ENCODE measurements at regions not wholly inside any gene's neighbourhood (a gene's known extent, or its start where the extent isn't known, plus 50 kb on each side); places are given as distances from the start of the nearest gene placed in this dataset.
A peak's percentile ranks its signal among the peaks of the same experiment; 100 is the strongest.

GRCh38 chr21:38923429-38923828 is 117.7 kb downstream of the ETS2 start:
- DNase-seq, result no peak

DNA sequence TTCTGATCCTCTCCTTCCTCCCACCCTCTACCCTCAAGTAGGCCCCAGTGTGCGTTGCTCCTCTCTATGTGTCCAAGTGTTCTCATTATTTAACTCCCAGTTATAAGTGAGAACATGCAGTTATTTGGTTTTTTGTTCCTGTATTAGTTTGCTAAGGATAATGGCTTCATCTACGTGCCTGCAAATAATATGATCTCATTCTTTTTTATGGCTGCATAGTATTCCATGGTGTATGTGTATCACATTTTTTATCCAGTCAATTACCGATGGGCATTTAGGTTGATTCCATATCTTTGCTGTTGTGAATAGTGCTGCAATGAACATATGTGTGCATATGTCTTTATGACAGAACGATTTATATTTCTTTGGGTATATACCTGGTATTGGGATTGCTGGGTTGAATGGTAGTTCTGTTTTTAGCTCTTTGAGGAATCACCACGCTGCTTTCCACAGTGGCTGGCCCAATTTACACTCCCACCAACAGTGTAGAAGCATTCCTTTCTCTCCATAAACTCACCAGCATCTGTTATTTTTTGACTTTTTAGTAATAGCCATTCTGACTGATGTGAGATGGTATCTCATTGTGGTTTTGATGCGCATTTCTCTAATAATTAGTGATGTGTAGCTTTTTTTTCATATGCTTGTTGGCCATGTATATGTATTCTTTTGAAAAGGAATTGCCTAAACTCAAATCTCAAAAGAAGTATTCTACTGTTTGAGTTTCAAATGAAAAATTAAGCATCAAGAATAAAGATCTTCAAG is 116.9 kb downstream of the ETS2 start:
- no peak for DNase-seq

DNA sequence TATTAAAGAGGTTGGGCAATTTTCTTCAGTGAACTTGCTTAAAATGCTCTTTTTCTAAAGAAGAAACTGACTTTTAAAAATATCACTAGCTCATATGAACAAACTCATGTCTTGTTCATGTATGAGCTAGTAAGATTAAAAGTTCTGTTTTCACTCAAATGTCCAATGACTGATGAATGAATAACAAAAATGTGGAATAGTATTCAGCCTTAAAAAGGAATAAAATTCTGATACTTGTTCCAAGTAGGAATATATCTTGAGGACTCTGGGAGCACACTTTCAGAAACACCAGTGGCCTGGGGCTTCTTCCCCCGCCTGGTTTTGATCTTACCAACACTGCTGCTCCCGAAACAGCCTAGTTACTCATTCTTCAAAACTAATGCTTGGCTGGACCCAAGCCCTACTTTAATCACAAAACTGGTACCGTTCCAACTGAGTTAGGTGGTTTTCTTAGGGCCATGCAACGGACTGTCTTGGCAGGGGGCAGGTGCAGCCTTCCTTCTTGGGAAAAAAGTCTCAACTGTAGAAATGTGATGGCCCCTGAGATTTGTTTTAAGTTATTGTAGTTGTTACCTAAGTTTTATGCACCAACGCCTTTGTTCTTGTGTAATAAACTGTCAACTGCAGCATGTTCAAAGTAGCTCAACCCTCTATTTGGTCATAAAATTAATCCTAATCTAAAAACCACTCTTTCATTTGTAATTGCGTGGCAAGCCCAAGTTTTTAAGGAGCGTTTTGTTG is 116.0 kb downstream of the ETS2 start:
- no peak for DNase-seq

DNA sequence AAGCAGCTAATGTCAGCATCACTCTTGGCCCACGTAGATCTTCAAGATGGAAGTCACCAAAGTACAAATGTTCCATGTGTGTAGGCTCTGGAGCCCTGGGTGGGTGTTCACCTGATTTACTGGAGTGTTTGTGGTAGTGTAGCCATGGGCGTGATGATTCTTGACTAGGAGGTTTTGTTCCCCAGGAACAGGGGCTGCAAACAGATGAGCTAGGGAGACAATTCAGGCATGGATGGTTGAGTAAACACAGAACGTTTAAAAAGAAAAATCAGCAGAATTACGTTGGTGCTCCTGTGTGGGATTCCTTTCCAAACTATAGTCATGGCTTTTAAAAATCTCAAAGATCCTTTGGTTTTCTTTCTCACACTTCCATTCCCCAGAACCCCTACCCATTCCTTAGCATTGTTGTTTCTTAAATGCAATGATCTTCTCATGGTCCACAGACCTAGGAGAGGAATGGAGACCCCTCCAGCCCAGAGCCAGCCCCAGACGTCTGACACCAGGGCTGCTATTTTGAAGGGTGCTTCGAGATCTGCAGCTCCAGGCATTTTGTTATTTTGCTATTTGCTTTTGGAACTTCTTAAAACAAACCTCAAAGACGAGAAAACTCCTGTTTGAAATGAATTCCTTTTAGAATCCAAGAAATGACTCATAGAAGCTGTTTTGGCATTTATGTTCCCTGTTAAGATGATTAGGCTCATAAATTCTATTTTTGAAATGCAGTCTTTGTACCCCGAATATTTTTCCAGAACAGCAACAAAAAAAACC is 115.1 kb downstream of the ETS2 start:
- DNase-seq, result no peak

- DNase-seq, result no peak
These were observed 113.0 kb downstream of the ETS2 start for GRCh38 chr21:38918607-38919346.

DNA sequence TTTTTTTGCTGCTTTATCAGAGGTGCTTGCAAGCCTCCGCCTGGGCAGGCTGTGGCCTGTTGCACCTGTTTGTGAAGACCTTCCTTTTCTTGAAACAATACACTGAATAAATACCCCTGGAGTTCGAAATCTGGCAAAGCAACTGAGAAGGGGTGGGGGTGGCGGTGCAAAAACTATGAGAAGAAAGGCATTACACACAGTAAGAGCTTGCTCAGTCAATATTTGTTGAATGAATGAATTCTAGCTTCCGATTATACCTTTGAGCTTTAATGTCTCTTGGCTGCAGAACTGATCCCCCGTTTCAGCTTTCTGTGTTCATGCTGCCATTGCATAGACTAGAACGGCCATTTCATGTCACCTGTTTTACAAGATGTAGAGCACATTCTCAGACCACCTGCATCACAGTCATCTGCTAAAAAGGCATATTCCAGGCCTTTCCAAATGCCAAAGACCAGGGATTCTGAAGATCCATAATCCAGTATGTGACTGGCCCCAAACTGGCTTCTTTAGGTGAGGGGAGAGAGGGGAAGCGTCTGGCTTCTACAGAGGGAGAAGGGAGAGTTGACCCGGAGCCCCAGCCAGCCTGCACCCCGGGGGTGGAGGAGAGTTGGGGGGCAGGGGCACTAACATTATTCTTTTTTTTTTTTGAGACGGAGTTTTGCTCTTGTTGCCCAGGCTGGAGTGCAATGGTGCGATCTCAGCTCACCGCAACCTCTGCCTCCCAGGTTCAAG is 111.5 kb downstream of the ETS2 start:
- DNase-seq, result no peak

GRCh38 chr21:38916214-38916964 is 110.7 kb downstream of the ETS2 start:
- DNase-seq, result no peak

GRCh38 chr21:38915546-38915945 is 109.8 kb downstream of the ETS2 start:
- no peak for DNase-seq

DNA sequence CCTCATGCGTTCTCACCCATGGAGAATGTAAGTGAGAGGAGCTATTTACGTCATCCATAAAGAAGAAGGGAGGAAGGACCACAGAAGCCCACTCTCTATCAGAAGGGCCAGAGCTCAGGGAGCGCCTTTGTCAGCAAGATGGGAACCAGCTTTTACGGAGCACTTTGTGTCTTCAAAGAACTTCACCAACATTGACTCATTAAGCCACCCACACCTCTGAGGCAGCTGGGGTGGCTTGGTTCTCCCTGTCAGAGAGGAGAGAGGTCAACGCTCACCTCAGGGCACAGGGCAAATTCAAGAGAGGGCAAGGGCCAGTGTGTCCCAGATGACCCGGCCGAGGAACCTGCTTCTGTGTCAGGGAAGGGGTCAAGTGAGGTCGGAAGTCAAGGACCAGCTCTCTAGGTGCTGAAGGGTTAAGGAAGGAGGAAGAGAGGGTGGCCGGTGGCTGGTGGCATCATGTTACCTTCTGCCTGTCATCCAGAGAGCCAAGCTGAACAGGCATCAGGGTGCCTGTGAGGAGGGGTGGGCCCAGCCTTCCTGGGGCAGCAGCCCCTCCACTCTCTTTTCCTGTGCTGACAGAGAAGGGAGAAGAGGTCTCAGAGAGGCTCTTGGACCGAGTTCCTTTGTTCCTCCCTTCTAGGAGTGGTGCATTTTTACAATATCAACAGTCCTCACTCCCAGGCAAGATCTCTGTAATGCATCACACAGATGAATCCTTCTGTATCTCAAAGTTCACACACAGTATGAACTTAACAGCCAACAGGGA is 109.0 kb downstream of the ETS2 start:
- no peak for DNase-seq

DNA sequence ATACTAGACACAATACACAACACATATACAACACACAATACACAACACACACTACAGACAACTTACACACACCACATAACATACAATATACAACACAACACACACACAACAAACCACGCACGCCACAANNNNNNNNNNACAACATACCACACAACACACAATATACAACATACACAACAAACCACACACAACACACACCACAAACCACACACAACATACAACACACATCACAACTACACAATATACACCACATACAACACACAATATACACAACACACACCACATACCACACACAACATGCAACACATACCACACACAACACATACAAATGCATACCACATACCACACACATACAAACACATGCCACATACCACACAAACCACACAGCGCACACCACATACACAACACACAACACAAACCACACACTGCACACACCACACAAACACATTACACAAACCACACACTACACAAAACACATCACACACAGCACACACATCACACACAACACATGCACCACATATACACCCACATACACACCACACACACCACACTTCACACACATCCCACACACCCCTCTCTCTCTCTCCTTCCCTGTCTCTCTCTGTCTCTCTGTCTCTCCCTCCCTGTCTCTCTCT is 108.3 kb downstream of the ETS2 start:
- DNase-seq, result no peak

DNA sequence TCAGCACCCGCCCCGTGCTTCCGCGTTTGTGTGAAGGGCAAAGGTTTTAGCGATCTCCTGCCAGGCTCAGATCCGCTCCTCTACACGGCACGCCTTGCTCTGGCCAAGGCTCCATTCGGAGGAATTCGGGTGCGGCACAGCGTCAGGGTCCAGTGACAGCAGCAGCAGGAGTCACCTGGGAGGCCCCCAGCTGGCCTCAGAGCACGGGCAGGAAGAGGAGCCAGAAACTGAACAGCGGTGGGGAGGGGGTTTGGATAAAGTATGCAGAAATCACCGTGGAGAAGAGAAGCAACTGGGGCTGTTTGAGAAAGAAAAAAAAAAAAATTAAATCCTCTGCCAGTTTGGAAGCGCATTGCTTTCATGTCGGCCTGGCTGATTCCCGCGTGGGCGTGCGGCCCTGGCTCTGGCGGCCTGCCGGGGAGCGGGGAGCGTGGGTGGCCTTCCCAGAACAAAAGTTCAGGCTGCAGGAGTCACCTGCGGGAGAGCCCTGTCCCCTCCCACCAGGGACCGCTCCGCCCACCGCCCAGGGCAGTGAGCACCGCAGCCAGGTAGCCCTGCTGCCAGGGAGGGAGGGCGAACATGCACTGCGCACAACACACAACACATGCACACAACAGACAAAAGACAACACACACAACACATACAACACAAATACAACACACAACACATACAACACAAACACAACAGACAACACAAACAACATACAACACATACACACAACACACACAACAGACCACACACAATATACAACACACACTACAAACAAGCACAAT is 107.6 kb downstream of the ETS2 start:
- peak; percentile 15 for DNase-seq

DNA sequence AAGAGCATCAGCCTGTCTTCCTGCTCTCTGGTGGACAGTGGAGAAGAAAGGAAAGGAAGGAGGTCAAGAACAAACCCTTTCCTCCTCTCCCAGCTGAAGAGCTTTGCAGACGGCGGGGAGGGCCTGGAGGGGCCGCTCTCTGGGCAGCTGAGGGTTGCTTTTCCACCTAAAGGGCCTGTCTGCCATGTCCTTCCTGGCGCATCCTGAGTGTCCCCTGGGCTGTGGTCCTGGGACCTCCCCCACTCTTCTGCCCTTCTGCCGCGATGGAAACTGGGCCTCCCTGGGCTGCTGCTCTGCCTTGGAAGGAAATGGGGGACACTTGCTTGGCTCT is 107.0 kb downstream of the ETS2 start:
- no peak for DNase-seq

GRCh38 chr21:38912102-38912629 is 106.4 kb downstream of the ETS2 start:
- no peak for DNase-seq

- no peak for DNase-seq
These were observed 105.9 kb downstream of the ETS2 start for GRCh38 chr21:38911484-38912101.

DNA sequence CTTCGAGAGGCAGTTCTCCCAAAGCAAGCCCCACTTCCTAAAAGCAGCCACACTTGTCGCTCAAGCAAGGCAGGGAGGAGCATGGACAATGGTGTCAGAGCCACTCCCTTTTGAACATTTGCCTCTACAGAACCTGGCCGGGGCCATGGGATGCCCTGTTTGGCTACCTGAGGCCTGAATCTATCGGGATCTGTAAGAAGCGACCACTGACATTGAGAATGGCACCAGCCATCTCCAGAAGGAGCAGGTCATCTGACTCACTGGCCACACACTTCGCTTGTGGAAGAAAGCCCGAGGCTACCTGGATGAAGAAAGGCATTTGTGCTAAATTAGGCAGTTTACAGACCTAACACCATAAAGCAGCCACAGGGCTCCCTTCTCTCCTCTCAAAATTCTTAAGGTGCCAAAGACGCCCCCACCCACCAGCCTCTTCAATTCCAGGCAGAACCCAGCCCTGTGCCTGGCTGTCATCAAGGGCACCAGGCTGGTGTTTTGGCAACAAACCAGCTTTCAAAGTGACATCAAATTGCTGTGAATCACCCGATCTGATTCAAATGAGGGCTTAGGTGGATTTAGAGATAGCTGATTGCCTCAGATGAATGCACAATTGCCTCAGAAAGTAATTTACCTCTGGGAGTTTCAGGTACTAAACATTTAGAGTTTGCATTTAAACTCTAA is 104.8 kb downstream of the ETS2 start:
- no peak for DNase-seq

DNA sequence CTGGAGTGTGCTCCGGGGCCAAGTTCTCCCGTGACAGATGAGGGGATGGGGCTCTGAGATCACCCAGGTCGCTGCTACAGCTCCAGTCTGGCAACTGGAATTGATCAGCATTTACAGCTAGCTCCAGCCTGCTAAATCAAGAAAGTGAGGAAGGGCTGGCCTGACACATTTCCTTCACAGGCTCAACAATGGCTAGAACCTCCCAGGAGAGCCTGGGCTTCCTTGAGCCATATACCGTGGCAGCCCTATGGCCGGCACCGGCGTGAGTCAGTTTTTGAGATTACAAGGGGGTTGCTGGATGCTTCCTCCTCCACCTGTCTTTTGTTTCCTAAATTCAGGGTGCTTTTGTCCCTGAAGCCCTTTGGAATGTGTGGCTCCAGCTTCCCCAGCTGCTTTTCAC is 104.2 kb downstream of the ETS2 start:
- DNase-seq, result no peak

- no peak for DNase-seq
These were observed 103.4 kb downstream of the ETS2 start for GRCh38 chr21:38909109-38909508.

- no peak for DNase-seq
These were observed 102.8 kb downstream of the ETS2 start for GRCh38 chr21:38908537-38908936.

Data from NCI-H2227 treated with DMSO at 0.1 percent for 48 hours (cell line).